IMR-90 (cell line): ENCODE measurements at regions not wholly inside any gene's neighbourhood (a gene's known extent, or its start where the extent isn't known, plus 50 kb on each side); places are given as distances from the start of the nearest gene placed in this dataset.

Experiments used
- ATAC-seq: fragments of 200-7000 bp; cut with Tn5 transposase; 2 replicates; pipeline ENCODE4 v1.9.1; 2020; ENCODE audit warnings: low read depth, mild to moderate bottlenecking, moderate library complexity
- BruUV-seq: library from RNA; stranded (reverse); fragments of 400-500 nt; replicated peaks from 2 replicates; lab custom pipeline; 2021; lab: Mats Ljungman, UMichigan
- CTCF ChIA-PET: fragments of 300-600 bp; formaldehyde crosslinking; extraction: SDS; loops from one replicate; lab custom pipeline; 2021; ENCODE audit warnings: antibody characterized with exemption; lab: Yijun Ruan, JAX
- POLR2A ChIA-PET: fragments of 300-600 bp; sonication (Branson Sonifier 250); formaldehyde crosslinking; loops from one replicate; lab custom pipeline; 2022; ENCODE audit warnings: antibody characterized with exemption; ENCODE audit not compliant: unreplicated experiment; lab: Charles Lee
- DNase-seq: peaks from one replicate; pipeline ENCODE4 v3.0.0; 2013
- H2AFZ ChIP-seq: replicated peaks from 2 replicates; pipeline ENCODE3; 2013; ENCODE audit warnings: low read length, mild to moderate bottlenecking; ENCODE audit not compliant: poor library complexity
- H2AK5ac ChIP-seq: 2 replicates; pipeline ENCODE4 v1.6.1; 2013; ENCODE audit warnings: low read depth, low read length, inconsistent platforms
- H2AK9ac ChIP-seq: replicated peaks from 2 replicates; pipeline ENCODE3; 2013; ENCODE audit warnings: mild to moderate bottlenecking, low read depth, low read length, moderate library complexity; ENCODE audit not compliant: poor library complexity
- H2BK120ac ChIP-seq: 2 replicates; pipeline ENCODE4 v1.6.1; 2013; ENCODE audit warnings: low read depth, low read length, inconsistent platforms
- H2BK15ac ChIP-seq: 3 replicates; pipeline ENCODE4 v1.6.1; 2013; ENCODE audit warnings: low read depth, low read length, inconsistent platforms
- H2BK20ac ChIP-seq: 2 replicates; pipeline ENCODE4 v1.6.1; 2013; ENCODE audit warnings: low read depth, mild to moderate bottlenecking, inconsistent platforms, low read length, moderate library complexity
- H2BK5ac ChIP-seq: 2 replicates; pipeline ENCODE4 v1.6.1; 2013; ENCODE audit warnings: mild to moderate bottlenecking, low read depth, low read length, inconsistent platforms; ENCODE audit not compliant: poor library complexity, severe bottlenecking
- H3K14ac ChIP-seq: replicated peaks from 2 replicates; pipeline ENCODE4 v1.6.1; 2013; ENCODE audit warnings: low read depth, low read length, inconsistent platforms
- H3K18ac ChIP-seq: 2 replicates; pipeline ENCODE4 v1.6.1; 2013; ENCODE audit warnings: low read depth, low read length, control low read depth
- H3K23ac ChIP-seq: 2 replicates; pipeline ENCODE4 v1.6.1; 2013; ENCODE audit warnings: low read depth, low read length, inconsistent platforms
- H3K27ac ChIP-seq: 2 replicates; pipeline ENCODE4 v1.5.1; 2013; ENCODE audit warnings: mild to moderate bottlenecking, control low read depth, low read length; ENCODE audit not compliant: insufficient read depth
- H3K27me3 ChIP-seq: 2 replicates; pipeline ENCODE4 v1.6.1; 2013; ENCODE audit warnings: low read length; ENCODE audit not compliant: control insufficient read depth, insufficient read depth
- H3K36me3 ChIP-seq: 2 replicates; pipeline ENCODE4 v1.6.1; 2013; ENCODE audit warnings: low read length, mixed read lengths; ENCODE audit not compliant: control insufficient read depth, insufficient read depth
- H3K4ac ChIP-seq: 2 replicates; pipeline ENCODE4 v1.6.1; 2013; ENCODE audit warnings: low read depth, low read length, inconsistent platforms
- H3K4me1 ChIP-seq: 2 replicates; pipeline ENCODE4 v1.6.1; 2013; ENCODE audit warnings: low read length, mixed read lengths; ENCODE audit not compliant: control insufficient read depth, insufficient read depth
- H3K4me2 ChIP-seq: 2 replicates; pipeline ENCODE4 v1.6.1; 2013; ENCODE audit warnings: low read depth, mild to moderate bottlenecking, control low read depth, low read length, moderate library complexity
- H3K4me3 ChIP-seq: 2 replicates; pipeline ENCODE4 v1.5.1; 2013; ENCODE audit warnings: low read depth, mild to moderate bottlenecking, control low read depth, low read length, moderate library complexity; ENCODE audit not compliant: insufficient read depth
- H3K56ac ChIP-seq: 2 replicates; pipeline ENCODE4 v1.6.1; 2013; ENCODE audit warnings: low read length, inconsistent platforms; ENCODE audit not compliant: insufficient read depth; ENCODE audit errors: extremely low read depth
- H3K79me1 ChIP-seq, 2 experiments: 2 replicates each; pipeline ENCODE4 v1.6.1; 2013; ENCODE audit warnings: low read length in 2 of 2, inconsistent platforms in 1 of 2, low read depth in 1 of 2
- H3K9ac ChIP-seq: 2 replicates; pipeline ENCODE4 v1.6.1; 2013; ENCODE audit warnings: low read depth, low read length, control low read depth
- H3K9me1 ChIP-seq: 2 replicates; pipeline ENCODE4 v1.6.1; 2013; ENCODE audit warnings: low read length, inconsistent platforms; ENCODE audit not compliant: insufficient read depth
- H3K9me3 ChIP-seq: 2 replicates; pipeline ENCODE4 v1.6.1; 2013; ENCODE audit warnings: low read length; ENCODE audit not compliant: control insufficient read depth, insufficient read depth
- H4K20me1 ChIP-seq: 2 replicates; pipeline ENCODE4 v1.6.1; 2013; ENCODE audit warnings: low read length, inconsistent platforms; ENCODE audit not compliant: insufficient read depth
- H4K5ac ChIP-seq: 2 replicates; pipeline ENCODE4 v1.6.1; 2013; ENCODE audit warnings: mild to moderate bottlenecking, low read depth, low read length, control low read depth
- H4K8ac ChIP-seq, 2 experiments: 2 replicates each; pipeline ENCODE4 v1.6.1; 2013; ENCODE audit warnings: low read depth in 2 of 2, low read length in 2 of 2, control low read depth in 1 of 2, inconsistent platforms in 1 of 2
- H4K91ac ChIP-seq: 2 replicates; pipeline ENCODE4 v1.6.1; 2013; ENCODE audit warnings: low read depth, low read length, inconsistent platforms; ENCODE audit not compliant: insufficient read depth
- RAD21 ChIP-seq: IDR thresholded peaks from 2 replicates; pipeline ENCODE4 v1.6.1; 2012; ENCODE audit warnings: low read length, improper control_type of control experiment
- RCOR1 ChIP-seq: IDR thresholded peaks from 2 replicates; pipeline ENCODE4 v1.6.1; 2012; ENCODE audit warnings: mild to moderate bottlenecking, low read length, improper control_type of control experiment; ENCODE audit not compliant: insufficient replicate concordance
- SMC3 ChIP-seq: fragments of 150-350 bp; IDR thresholded peaks from 2 replicates; pipeline ENCODE4 v1.6.1; 2016; ENCODE audit warnings: low read depth, mild to moderate bottlenecking, antibody characterized with exemption, low read length, moderate library complexity
- WGBS, 2 experiments: methylation state at CpG; one replicate each; pipeline versions ENCODE4 v1.1.5 to v1.1.7; 2013; ENCODE audit warnings: missing lambda C conversion rate in 2 of 2; ENCODE audit not compliant: insufficient read length in 1 of 2; ENCODE audit errors: extremely low coverage in 2 of 2; 5-methylcytosine and 5-hydroxymethylcytosine counted together
- dilution Hi-C: fragments of 300-500 bp; cut with HindIII; formaldehyde crosslinking; loops from one replicate; pipeline ENCODE4 v1.14.3; 2018; ENCODE audit warnings: low sequenced_read_pairs; ENCODE audit not compliant: unreplicated experiment
- in situ Hi-C: fragments of 300-500 bp; cut with MboI; formaldehyde crosslinking; loops from 3 replicates; pipeline ENCODE4 v1.14.3; 2019; ENCODE audit warnings: low sequenced_read_pairs, inconsistent platforms, mixed read lengths
- intact Hi-C: fragments of 100-400 bp; cut with micrococcal nuclease; formaldehyde crosslinking; loops from 2 replicates; pipeline ENCODE4 v1.10.0; 2022
- TF ChIP-seq, protein P1 (sequence below): fragments of 150-350 bp; IDR thresholded peaks from 2 replicates; pipeline ENCODE4 v1.6.1; 2016; ENCODE audit warnings: low read depth, mild to moderate bottlenecking, low read length, moderate library complexity, borderline replicate concordance

DNA sequence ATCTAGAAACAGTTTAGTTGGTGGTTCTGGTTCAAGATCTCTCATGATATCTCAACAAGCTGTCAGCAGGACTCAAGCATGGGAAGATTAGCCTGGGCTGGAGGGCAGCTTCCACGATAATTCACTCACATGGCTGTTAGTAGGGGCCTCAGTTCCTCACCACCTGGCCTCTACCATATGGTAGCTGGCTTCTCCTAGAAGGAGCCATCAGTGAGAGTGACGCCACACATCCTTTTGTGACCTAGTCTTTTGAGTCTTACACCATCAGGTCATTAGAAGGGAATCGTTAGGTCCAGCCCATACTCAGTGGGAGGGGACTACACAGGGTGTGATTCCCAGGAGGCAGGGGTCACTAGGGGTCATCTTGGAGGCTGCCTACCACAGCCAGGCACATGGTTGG lies 239.3 kb upstream of the PLPP4 start:
- H3K9ac ChIP-seq = no peak overlapping the region
- CTCF ChIA-PET = no interaction called here
- no peaks in the 10 kb centered on the region for H3K36me3 ChIP-seq
- no peak for ATAC-seq
- H3K14ac ChIP-seq = no peak overlapping the region
- no peak overlapping the region for H2AK9ac ChIP-seq
- H3K4ac ChIP-seq = no peak overlapping the region
- peak overlapping the region; percentile 3 for H2AFZ ChIP-seq
- POLR2A ChIA-PET = no interaction called here
- no peak overlapping the region for H3K56ac ChIP-seq
- H3K4me3 ChIP-seq = no peak overlapping the region
- H4K5ac ChIP-seq = no peak overlapping the region
- no peak overlapping the region for H4K91ac ChIP-seq
- DNase-seq = no peak
- intact Hi-C loops = no loop called here
- dilution Hi-C loops = no loop called here
- no CpG with 5 or more reads among the region's 3 CpGs for WGBS, 2 experiments
- no peak overlapping the region for H2BK120ac ChIP-seq
- H2BK5ac ChIP-seq = no peak overlapping the region
- H3K27me3 ChIP-seq = no peaks in the 10 kb centered on the region
- H2BK20ac ChIP-seq = no peak overlapping the region
- H3K9me1 ChIP-seq = no peaks in the 10 kb centered on the region
- no peak overlapping the region for H3K4me2 ChIP-seq
- no peak for TF ChIP-seq RAD21
- TF ChIP-seq, protein P1, sequence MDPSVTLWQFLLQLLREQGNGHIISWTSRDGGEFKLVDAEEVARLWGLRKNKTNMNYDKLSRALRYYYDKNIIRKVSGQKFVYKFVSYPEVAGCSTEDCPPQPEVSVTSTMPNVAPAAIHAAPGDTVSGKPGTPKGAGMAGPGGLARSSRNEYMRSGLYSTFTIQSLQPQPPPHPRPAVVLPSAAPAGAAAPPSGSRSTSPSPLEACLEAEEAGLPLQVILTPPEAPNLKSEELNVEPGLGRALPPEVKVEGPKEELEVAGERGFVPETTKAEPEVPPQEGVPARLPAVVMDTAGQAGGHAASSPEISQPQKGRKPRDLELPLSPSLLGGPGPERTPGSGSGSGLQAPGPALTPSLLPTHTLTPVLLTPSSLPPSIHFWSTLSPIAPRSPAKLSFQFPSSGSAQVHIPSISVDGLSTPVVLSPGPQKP = no peak
- TF ChIP-seq SMC3 = no peak
- no peak for TF ChIP-seq RCOR1
- no peak overlapping the region for H4K8ac ChIP-seq
- H2BK15ac ChIP-seq = no peak overlapping the region
- H4K20me1 ChIP-seq = no peaks in the 10 kb centered on the region
- H3K4me1 ChIP-seq = no peaks in the 10 kb centered on the region
- no peak overlapping the region for H3K27ac ChIP-seq
- no TSS peak for BruUV-seq
- in situ Hi-C loops = no loop called here
- H3K9me3 ChIP-seq = peaks cover 11% of the 10 kb centered on the region
- no peak overlapping the region for H3K18ac ChIP-seq
- no peaks in the 10 kb centered on the region for H3K79me1 ChIP-seq
- H3K23ac ChIP-seq = no peak overlapping the region
- no peak overlapping the region for H2AK5ac ChIP-seq
